GM12872 (cell line): ENCODE measurements at regions not wholly inside any gene's neighbourhood (a gene's known extent, or its start where the extent isn't known, plus 50 kb on each side); places are given as distances from the start of the nearest gene placed in this dataset.

Experiments used
- CTCF ChIP-seq: IDR thresholded peaks from 3 replicates; pipeline ENCODE4 v1.5.1; 2011; ENCODE audit warnings: low read depth, mild to moderate bottlenecking, low read length, moderate library complexity; ENCODE audit not compliant: insufficient read depth

DNA sequence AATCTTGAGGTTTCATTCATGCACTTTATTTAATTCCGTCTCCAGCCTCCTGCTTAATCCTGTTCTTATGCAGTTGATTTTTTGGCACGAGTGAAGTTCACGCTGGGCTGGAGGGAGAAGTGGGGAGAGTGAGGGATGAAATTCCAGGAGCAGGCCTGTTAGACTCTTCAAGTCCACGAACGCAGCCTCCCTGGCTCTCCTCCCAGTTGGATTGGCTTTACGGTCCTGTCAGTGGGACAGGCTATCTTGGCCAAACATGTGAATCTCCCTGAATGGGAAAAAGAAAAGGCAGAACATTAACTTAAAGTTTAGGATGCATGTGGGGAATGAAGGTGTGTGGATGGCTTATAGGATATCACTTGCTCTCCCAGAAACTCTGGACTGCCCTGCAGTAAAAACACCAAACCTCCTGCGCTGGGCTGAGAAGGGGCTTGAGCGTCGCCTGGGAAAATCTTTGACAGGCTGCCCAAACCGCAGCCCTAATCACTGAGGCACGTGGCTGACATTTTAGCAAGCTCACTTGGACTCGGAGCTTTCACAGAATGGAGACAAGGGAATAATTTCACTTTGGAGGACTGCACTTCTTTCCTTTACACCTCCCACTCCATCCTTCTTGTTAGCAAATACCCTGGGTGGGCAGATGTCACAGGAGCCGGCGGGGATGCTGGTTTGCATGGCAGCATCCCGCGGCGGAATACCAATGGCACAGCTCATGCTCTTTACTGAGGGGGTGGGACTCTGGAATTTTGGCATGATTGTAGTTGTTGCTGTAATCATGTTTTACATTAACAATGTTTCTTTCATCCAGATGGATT is 93.9 kb downstream of the ACKR3 start:
- TF ChIP-seq CTCF = no peak

DNA sequence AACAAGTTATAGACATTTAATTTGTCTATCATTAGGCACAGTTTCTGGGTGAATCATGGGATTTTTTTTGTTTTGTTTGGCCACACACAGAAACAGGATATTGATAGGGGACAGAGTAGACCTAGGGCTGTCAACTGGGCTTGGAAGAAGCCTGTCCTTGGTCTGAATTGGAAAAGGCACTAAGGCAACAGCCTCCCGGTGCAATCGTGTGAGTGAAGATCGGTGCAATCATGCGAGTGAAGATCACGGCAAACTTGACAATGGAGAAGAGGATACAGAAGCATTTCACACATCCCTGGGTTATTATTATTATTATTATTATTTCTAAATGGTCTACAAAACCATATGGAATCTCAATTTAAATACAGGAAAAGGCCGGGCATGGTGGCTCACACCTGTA is 94.5 kb downstream of the ACKR3 start:
- TF ChIP-seq CTCF = no peak

- no peak for TF ChIP-seq CTCF
Measured at GRCh38 chr2:236665101-236665500, 95.5 kb downstream of the ACKR3 start.

DNA sequence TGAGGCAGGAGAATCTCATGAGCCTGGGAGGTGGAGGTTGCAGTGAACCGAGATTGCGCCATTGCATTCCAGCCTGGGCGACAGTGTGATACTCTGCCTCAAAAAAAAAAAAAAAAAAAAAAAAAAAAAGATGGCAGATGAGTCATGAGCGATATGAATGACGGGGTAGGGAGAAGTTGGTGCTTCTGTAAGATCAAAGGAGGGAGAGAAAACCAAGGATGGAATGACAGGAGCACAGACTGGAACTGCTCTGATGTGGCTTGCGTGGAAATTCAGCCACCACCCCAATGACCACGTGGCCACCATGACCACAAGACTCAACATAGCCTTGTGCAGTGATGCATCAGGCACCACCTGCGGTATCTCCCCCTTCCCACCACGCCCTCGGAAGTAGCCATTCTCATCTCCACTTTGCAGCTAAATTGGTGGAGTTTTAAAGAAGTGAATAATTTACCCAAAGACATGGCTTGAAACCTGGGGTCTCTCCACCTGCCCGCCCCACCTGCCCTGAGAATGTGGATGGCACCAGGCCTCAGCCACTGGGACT is 96.0 kb downstream of the ACKR3 start:
- TF ChIP-seq CTCF = no peak

GRCh38 chr2:236666646-236667204 is 97.1 kb downstream of the ACKR3 start:
- TF ChIP-seq CTCF = no peak

GRCh38 chr2:236667526-236667925 is 97.9 kb downstream of the ACKR3 start:
- TF ChIP-seq CTCF = no peak

DNA sequence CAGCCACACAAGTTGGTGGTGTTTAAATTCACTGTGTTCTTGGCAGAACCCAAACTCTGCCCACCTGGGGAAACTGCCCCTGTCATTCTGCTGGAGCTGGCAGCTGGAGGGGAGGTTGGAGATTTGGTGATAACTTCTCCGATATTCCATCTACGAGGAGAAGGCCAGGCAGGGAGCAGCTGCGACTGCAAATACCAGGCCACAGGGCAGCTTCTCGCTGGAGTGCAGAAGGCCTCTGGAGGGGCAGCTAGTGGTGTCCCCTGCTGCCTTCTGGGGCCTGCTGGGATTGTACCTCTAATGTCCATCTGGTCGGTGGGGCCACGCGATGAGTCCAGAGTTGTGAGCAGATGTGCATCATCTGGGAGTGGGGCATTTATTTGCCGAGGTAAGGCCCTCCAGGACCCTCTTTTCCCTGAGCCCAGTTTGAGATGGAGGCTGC is 98.9 kb downstream of the ACKR3 start:
- no peak for TF ChIP-seq CTCF
